HG03432 (cell line): ENCODE measurements at regions not wholly inside any gene's neighbourhood (a gene's known extent, or its start where the extent isn't known, plus 50 kb on each side); places are given as distances from the start of the nearest gene placed in this dataset.
A peak's percentile ranks its signal among the peaks of the same experiment; 100 is the strongest.
"Not testable (repeated sequence)": the region's sequence is repeated elsewhere in the genome, so short reads cannot be mapped to it uniquely, and the experiment has no call there.

ENCODE experiments used
- ATAC-seq: cut with Tn5 transposase; IDR thresholded peaks from one replicate; pipeline ENCODE4 v1.9.1; 2021; ENCODE audit warnings: mild to moderate bottlenecking, moderate library complexity; ENCODE audit not compliant: unreplicated experiment

DNA sequence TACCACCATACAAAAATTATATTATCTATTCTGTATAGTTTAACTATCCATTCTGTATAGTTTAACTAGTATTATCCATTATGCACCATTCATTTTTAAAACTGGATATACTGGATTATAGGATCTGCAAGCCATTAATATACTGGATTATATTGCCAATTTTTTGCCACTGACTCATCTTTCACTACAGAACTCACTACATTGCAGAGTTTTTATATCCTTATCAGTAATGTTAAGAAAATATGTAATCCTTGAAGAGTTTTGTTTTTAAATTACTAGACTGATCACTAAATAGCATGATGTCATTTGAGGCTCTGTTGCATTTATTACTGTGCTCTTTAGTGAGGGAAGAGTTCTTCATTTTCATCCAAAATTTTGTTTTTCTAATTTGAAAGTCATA lies 109.8 kb upstream of the SNX2 start:
- no peak for ATAC-seq

DNA sequence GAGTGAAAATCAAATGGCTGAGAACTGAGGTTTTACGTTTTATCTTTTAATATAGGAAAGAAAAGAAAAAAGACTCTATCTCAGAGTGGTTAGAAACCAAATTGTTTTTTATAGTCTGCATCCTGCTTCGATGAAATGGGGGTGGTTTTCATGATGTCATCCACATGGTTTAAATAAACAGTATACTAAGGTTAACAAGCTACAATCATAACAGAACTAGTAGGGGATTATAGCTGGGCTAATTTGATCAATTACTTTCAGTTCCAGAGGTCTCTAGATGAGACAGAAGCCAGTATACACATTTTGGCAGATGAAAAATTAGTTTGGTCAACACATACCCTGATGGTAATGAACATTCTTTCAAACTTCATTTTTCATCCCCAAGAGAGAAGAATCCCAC lies 106.3 kb upstream of the SNX2 start:
- ATAC-seq = peak; percentile 83

DNA sequence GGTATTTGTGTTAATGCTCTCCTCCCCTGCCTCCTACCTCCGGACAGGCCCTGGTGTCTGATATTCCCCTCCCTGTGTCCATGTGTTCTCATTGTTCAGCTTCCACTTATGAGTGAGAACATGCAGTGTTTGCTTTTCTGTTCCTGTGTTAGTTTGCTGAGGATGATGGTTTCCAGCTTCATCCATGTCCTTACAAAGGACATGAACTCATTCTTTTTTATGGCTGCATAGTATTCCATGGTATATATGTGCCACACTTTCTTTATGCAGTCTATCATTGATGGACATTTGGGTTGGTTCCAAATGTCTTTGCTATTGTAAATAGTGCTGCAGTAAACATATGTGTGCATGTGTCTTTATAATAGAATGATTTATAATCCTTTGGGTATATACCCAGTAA lies 105.2 kb upstream of the SNX2 start:
- ATAC-seq = not testable (repeated sequence)

DNA sequence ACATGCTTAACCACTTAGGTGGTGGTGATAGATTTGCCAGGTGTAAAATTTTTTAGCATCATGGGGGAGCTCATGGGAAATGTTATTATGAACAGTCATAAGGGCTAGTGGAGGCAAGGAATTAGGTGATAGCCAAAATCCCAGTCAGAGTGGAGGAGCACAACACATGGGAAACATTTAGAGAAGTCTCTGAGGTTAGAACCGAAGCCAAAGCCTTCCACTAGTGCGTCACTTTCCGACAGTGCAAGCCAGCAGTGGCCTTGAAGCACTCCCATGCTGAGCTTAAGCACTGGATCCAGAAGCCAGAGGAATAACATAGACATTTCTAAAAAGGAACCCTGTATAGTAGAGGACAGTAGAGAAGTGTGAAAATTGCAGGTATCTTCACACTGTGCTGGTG lies 101.5 kb upstream of the SNX2 start:
- ATAC-seq = no peak

DNA sequence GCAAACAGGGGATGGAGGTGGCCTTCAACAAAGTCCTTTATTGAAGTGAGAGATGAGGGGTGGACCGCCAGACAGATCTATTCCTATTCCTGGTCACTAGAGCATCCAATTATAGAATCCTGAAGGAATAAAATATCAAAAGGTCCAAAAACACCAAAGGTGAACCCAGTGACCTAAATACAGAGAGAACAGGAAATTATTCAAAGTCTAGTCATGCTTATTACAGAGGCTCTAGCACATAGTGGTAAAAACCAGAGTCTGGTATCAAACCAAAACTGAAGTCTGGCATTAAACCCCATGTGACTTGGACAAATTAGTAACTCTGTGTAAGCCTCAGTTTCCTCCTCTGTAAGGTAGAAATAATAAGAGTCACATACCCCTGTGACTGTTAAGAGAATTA lies 100.5 kb upstream of the SNX2 start:
- ATAC-seq = no peak

DNA sequence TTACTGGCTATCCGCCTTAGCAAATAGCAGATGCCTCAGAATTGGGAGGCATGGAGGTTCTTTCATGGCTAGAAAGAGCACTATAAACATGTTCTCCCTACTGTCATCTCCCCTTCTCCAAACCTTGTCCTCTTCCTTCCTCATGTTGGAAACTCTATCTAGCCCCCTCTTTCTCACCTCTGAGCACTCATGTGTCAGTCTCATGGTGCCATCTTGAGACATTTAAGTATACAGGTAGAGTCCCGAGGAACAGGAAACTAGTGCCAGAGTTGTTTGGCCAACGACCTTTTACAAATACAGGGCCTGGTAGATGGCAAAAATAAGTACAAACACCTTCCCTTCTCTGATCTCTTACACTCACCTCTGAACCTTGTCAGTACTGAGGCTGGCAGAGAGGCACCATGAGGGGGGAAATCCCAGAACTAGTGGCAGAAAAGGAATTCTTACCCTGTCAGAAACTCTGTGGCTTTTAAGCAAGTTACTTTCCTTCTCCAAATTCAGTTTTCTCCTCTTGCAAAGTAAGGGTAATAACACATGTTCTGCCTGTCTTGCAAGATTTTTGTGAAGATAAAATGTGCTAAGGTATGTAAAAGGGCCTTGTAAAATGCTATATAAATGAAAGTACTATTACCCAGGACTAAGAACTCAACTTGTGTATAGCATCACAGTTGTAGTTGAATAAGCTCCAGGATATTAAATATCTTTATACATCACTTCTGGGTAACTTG lies 94.1 kb upstream of the SNX2 start:
- no peak for ATAC-seq

DNA sequence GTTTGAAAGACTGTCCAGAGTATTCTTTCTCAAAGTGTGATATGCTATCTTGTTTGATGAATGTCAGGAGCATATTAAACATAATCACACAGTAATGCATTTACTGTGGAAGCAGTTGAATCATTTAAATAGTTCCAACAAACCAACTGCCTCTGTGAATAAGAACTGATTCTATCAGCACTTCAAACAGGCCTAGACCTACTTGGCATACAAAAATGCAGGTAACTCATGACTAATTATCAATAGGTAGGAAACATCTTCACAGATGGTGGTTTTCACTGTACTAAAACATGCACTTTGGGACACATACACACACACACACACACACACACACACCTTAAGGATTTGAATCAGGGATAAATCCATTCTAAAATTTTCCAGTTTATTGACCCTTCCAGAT lies 91.2 kb upstream of the SNX2 start:
- no peak for ATAC-seq

DNA sequence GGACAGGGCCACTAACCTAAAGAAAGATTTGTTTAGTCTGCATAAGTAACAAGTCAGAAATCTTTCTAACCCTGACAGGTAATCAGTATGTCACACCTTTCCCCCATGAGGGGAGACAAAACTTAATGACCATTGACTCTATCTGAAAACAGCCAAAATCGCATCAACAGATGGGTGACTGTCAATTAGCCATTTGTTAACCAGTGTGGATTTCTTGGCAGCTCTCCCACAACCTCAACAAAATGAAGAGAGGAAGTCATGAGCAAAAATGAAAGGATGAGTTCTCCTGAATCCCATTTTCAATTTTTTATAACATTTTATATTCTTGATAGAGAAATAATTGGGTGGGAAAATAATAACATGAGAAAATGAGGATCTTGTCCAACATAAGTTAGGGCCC lies 84.6 kb upstream of the SNX2 start:
- ATAC-seq = no peak

DNA sequence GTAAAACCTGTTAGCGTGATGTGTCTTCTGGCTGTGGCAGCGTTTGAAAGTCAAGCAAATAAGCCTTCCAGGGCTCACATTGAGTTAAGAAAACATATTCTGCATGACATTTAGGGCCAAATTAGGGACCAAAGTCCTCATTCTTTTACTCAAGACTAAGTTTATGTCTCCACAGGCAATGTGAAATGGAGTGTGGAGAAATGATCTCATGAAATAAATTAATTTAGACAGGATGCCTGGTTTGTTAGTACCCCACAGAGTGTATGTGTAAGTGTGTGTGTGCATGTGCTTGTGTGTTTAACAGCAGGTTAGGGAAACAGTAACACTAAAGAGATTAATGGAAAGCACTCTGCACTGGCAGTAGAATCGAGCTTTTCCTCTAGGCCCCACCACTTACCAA lies 82.9 kb upstream of the SNX2 start:
- no peak for ATAC-seq

DNA sequence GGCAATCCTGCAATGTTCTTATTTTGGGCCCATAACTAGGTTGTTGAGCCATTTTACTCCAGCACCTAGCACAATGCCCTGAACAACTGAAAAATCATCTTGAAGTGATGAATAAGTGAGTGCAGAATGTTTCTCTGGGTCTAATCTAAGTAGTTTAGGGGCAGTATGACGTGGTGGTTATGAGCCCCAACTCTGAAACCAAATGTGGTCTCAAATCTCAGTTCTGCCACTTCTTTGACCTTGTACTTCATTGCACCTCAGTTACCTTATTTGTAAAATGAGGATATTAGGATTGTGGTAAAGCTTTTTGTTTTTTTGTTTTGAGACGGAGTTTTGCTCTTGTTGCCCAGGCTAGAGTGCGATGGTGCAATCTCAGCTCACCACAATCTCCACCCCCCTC lies 80.9 kb upstream of the SNX2 start:
- no peak for ATAC-seq

DNA sequence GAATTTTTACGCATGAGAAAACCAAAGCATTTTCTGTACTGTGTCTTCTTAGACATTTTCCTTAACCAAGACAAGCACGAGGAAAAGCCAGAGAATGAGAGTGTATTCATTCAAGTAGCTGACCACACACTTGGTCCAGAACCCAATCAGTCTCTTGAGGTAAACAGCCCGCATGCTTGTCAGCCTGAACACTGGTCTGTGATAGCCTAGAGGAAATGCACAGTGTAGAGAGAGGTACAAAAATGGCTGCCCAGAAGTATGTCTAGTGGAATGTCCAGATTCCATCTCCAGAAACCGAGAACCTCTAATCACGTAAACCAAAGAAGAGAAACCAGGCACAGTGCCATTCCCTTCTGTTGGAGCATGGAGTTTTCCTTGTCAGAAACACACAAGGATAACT lies 80.0 kb upstream of the SNX2 start:
- ATAC-seq = no peak

DNA sequence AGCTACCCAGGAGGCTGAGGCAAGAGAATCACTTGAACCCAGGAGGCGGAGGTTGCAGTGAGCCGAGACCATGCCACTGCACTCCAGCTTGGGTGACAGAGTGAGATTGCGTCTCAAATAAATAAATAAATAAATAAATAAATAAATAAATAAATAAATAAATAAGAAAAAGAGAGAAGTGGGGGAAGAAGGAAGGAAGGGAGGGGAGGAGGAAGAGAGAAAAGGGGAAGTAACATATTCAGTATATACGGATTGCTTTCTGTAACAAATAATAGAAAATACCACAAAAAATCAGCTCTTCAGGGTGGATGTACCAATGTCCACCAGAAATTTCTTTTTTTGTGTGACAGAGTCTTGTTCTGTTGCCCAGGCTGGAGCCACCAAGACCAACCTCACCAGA lies 78.1 kb upstream of the SNX2 start:
- not testable (repeated sequence) for ATAC-seq

DNA sequence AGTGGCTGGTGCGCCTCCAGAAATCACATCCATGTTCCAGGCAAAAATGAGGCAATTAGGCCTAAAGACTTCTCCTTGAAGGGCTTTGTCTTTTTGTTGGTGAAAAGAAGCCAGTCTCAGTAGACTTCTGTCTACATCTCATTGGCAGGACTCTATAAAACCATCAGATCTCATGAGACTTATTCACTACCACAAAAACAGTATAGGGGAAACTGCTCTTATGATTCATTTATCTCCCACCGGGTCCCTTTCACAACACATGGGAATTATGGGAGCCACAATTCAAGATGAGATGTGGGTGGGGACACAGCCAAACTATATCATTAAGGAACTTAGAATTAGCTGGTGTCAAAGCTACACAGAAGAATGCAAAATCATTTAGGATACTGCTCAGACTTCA lies 77.7 kb upstream of the SNX2 start:
- no peak for ATAC-seq

DNA sequence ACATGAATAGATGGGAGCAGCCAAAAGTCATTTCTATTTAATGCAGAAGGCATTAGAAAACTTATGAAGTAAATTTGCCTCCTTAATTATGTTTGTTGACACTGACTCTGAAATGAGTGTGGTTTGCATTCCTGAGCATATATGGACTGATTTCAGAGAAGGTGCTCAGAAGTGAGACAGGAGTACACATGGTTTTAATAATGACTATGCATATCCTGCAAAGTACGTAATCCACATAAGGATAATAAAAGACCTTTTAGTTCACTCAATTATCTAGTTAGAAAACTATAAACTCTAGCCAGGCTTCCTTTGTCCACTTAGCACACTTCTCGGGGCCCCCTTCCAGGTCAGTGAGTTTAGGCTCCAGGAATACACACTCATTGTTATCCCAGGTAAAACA lies 75.7 kb upstream of the SNX2 start:
- ATAC-seq = no peak

DNA sequence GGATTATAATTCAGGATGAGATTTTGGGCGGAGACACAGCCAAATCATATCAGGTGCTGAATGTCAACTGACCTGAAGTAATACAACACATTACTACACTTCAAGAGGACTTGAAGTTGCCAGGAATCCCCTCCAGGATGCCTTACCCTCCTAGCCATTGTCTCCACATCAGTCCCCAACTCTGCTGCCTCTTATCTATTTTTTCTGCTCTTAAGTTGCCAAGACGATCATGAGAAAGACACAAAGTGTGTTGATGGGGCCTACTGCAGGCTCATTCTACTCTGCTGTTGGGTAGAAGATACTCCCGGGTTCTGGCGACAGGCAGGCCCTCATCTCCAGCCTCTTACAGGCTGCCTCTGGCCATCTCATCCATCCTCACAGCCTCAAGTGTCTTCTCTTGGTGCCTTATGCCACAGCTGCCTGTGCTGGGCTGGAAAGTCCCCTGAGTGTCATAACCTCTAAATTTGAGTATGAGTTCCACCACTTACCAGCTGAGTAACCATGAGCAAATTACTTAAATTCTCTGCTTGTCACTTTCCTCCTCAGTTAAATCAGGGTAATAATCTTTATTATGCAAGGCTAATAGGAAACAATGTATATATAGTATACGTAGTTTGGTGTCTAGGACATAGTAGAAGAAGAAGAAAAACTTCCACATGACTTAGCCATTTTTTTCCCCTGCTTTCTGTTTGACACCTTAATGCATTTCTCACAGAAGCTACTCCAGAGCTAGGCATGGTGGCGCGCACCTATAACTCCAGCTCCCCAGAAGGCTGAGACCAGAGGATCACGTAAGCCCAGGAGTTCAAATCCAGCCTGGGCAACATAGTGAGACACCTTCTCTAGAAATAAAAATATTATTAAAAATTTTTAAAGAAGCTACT lies 73.0 kb upstream of the SNX2 start:
- peak; percentile 99 for ATAC-seq

DNA sequence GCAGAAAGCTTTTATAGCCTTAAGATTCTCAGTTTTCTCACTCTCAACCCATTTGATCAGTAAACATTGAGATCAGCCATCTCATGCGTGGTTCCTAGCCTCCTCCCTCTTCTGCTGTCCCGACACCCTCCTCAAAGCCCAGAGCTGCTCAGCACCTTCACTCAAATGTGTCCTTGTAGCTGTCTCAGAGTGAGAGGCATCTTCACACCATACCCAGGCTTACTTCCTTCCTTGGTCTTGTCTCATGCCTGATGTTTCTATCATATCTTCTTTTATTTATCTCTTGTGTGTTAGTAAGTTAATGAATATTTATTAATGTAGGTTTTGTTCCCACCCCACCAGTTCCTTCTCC lies 72.4 kb upstream of the SNX2 start:
- peak; percentile 38 for ATAC-seq

DNA sequence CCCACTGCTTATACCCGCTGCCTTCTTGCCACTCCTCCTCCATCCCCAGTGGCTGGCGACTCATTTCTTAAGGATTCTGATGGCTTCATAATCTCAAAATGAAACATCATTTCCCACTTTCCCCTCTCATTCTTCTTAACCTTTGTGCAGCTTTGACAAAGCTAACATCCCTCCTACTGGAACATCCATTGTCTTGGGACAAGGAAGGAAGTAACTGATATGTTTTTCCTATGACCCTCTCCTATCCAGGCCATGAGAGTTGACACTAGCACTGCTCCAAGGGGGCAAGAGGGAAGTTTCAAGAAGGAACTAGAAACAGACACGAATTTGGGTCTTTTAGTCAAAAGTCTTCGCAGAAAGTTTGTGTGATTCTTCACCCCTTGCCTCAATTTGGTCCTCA lies 71.7 kb upstream of the SNX2 start:
- ATAC-seq = no peak

DNA sequence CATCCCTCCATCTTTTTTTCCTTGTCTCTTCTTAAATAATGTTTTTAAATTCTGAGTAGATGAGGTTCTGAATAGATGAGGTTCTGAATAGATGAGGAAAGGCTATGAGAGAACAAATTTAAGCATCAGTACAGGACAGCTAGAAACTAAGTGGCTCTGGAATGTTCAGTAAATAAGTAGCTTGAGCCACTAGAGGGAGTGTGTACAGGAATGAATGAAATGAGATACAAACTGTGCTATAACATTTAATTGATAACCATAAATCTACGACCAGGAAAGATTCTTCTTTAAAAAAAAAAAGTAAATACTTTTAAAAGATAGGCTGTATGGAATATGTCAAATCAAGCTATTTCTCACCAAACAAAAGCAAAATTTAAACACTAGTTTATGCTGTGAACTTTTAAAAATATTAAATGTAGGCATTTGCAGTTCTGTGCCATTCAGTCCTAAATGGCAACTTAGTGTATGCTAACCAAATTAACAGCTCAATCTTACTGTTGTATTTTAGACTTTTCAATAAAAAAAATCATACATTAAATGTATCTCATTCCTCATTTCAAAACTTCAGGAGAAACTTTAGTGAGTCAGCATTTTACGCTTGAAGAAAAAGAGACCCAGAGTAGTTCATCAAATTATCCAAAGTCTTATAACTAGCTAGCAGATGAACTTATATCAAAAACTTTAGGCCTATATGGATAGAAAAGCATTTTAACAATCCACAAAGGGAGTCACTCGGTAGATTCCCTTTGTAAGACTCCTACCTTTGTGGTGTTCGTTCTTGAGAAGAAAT lies 70.4 kb upstream of the SNX2 start:
- no peak for ATAC-seq

DNA sequence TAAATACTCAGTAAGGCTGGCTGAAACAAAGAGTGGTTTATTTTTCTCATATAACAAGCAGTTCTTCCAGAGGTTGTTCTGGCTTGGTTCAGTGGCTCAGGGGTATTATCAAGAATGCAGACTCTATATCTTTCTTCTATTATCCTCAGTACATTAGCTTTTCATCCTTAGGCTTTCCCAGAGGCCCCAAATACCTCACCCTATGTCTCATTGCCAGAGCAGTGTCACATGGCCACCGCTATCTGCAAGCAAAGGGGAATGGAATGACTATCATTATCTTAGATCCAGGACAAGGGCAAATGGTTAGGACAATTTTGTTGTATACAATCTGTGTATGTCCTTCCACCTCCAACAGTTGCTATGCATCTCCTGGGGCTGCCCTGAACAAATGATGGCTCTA lies 69.0 kb upstream of the SNX2 start:
- no peak for ATAC-seq

DNA sequence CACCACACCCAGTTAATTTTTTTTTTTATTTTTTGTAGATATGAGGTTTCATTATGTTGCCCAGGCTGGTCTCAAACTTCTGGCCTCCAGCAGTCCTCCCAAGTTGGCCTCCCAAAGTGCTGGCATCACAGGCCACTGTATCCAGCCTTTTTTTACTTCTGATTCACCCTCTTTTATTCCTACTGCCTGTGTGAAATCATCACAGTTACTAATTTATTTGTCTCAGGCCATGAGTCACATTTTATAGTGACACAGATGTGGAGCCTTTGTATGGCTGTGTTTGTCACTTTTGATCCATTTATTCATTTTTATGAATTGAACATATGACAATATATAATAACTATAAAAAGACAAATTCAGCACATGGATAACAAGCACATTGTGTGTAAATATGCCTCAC lies 67.1 kb upstream of the SNX2 start:
- no peak for ATAC-seq

DNA sequence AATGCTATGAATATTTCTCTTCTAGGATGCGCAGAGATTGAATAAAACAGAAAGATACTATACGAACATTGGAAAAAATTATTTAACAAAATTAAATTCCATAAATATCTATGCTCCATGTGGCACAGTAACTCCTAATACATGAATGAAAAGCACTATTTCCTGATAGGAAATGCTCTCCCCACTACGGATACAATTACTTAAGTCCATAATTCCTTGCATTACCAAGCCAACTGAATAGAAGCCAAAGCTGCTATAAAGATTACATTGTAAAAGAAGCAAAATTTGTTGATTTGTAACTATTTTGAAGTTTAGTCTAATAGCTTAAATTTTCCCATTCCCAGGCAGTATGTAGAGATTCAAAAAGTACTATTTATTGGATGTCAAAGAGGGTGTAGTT lies 61.8 kb upstream of the SNX2 start:
- no peak for ATAC-seq

DNA sequence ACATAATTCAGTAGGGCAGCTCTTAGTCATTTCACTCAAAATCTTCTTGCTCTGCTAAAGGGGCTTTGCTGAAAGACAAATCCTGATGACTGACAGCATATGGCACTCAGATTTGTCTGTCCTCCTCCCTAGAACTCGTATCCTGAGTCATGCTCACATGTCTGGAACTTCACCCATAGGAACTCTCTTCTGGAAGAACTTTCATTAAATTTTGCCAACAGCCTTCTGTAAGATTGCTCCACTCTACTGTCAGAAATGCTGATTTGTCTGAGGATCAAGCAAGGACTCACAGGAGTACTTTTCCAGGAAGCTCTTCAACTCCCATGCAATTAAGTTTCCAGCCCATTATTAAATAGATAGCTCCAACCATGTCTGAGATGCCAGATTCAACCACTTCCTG lies 59.8 kb upstream of the SNX2 start:
- no peak for ATAC-seq
